IPS DF 4.7 (cell line): ENCODE measurements at regions not wholly inside any gene's neighbourhood (a gene's known extent, or its start where the extent isn't known, plus 50 kb on each side); places are given as distances from the start of the nearest gene placed in this dataset.

Experiments used
- DNase-seq: peaks from one replicate; pipeline ENCODE4 v3.0.0-alpha.2; 2013; ENCODE audit warnings: low spot score; ENCODE audit errors: extremely low read depth

GRCh38 chr2:225097035-225097434 lies 54.8 kb upstream of the DOCK10 start:
- DNase-seq: no peak
